ENCODE measurements at regions not wholly inside any gene's neighbourhood (a gene's known extent, or its start where the extent isn't known, plus 50 kb on each side); places are given as distances from the start of the nearest gene placed in this dataset.

DNA sequence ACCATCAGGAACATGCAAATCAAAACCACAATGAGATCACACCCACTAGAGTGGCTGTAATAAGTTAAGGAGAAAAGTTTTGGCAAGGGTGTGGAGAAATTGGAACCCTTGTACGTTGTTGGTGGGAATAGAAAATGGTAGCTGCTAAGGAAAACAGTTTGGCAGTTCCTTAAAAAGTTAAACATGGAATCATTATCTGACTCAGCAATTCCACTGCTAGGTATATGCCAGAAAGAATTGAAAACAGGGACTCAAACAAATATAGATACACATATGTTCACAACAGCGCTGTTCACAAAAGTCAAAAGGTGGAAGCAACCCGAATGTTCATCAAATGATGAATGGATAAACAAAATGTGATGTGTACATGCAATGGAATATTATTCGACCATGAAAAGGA, 138.8 kb upstream of the ATP2B2 start:
- Histone ChIP-seq H4K20me1 (ENCODE audit: insufficient read depth) (no peaks in the 10 kb centered on the region), H3K79me2 (ENCODE audit: insufficient read depth) (no peaks in the 10 kb centered on the region), H3K9me2 (no peaks in the 10 kb centered on the region), H3K9ac (no peak overlapping the region), H3K4me3 (ENCODE audit: low read depth in 2 of 2, low read length in 1 of 2) (no peak overlapping the region), H3K9me3 (no peaks in the 10 kb centered on the region), H3K4me1 (ENCODE audit: control insufficient read depth in 1 of 2, insufficient read depth in 2 of 2, low read depth in 1 of 2, low read length in 1 of 2) (no peaks in the 10 kb centered on the region), H2AFZ (ENCODE audit: low read depth) (no peak overlapping the region), H3K27ac (ENCODE audit: low read depth in 2 of 2, low read length in 1 of 2) (no peak overlapping the region), H3F3A (replicated peaks; ENCODE audit: insufficient read depth) (no peaks in the 10 kb centered on the region), H3K27me3 (ENCODE audit: insufficient read depth) (no peaks in the 10 kb centered on the region), H3K36me3 (replicated peaks in 1 of 2; ENCODE audit: control insufficient read depth in 1 of 2, insufficient read depth in 2 of 2, low read length in 1 of 2) (no peaks in the 10 kb centered on the region), H3K4me2 (no peak overlapping the region)
- ChIA-PET POLR2A (no interaction called here), CTCF (no interaction called here)
- 16% methylated on average over 4 of the region's 4 CpGs for WGBS (ENCODE audit: low lambda C conversion rate)
- DNase-seq = no peak
- TF ChIP-seq RXRA (IDR thresholded peaks at IDR 0.05; ENCODE audit: borderline replicate concordance, low read depth) (no peak), CHD2 (IDR thresholded peaks at IDR 0.05; ENCODE audit: low read length, partially characterized antibody) (no peak), EZH2phosphoT487 (IDR thresholded peaks at IDR 0.05; ENCODE audit: borderline replicate concordance, low read depth) (no peak), EP300 (IDR thresholded peaks at IDR 0.05; ENCODE audit: borderline replicate concordance in 1 of 2, low read depth in 1 of 2, low read length in 1 of 2) (no peak), JUND (IDR thresholded peaks at IDR 0.05) (no peak), MXI1 (IDR thresholded peaks at IDR 0.05; ENCODE audit: low read depth, low read length) (no peak), TEAD4 (IDR thresholded peaks at IDR 0.05; ENCODE audit: borderline replicate concordance, insufficient read depth) (no peak), POLR2AphosphoS5 (IDR thresholded peaks at IDR 0.05; ENCODE audit: low read depth, low read length) (no peak), TAF1 (IDR thresholded peaks at IDR 0.05; ENCODE audit: borderline replicate concordance, low read depth, low read length) (no peak), RCOR1 (IDR thresholded peaks at IDR 0.05; ENCODE audit: low read length) (no peak), NFIC (IDR thresholded peaks at IDR 0.05; ENCODE audit: borderline replicate concordance) (no peak)
- TF ChIP-seq, protein P1, sequence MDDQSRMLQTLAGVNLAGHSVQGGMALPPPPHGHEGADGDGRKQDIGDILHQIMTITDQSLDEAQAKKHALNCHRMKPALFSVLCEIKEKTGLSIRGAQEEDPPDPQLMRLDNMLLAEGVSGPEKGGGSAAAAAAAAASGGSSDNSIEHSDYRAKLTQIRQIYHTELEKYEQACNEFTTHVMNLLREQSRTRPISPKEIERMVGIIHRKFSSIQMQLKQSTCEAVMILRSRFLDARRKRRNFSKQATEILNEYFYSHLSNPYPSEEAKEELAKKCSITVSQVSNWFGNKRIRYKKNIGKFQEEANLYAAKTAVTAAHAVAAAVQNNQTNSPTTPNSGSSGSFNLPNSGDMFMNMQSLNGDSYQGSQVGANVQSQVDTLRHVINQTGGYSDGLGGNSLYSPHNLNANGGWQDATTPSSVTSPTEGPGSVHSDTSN (IDR thresholded peaks at IDR 0.05) = no peak
- TF ChIP-seq, protein P2, sequence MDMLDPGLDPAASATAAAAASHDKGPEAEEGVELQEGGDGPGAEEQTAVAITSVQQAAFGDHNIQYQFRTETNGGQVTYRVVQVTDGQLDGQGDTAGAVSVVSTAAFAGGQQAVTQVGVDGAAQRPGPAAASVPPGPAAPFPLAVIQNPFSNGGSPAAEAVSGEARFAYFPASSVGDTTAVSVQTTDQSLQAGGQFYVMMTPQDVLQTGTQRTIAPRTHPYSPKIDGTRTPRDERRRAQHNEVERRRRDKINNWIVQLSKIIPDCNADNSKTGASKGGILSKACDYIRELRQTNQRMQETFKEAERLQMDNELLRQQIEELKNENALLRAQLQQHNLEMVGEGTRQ (IDR thresholded peaks at IDR 0.05; ENCODE audit: borderline replicate concordance, low read depth, low read length) = no peak
- TF ChIP-seq, protein P3, sequence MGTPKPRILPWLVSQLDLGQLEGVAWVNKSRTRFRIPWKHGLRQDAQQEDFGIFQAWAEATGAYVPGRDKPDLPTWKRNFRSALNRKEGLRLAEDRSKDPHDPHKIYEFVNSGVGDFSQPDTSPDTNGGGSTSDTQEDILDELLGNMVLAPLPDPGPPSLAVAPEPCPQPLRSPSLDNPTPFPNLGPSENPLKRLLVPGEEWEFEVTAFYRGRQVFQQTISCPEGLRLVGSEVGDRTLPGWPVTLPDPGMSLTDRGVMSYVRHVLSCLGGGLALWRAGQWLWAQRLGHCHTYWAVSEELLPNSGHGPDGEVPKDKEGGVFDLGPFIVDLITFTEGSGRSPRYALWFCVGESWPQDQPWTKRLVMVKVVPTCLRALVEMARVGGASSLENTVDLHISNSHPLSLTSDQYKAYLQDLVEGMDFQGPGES (IDR thresholded peaks at IDR 0.05; ENCODE audit: low read depth, low read length) = no peak

DNA sequence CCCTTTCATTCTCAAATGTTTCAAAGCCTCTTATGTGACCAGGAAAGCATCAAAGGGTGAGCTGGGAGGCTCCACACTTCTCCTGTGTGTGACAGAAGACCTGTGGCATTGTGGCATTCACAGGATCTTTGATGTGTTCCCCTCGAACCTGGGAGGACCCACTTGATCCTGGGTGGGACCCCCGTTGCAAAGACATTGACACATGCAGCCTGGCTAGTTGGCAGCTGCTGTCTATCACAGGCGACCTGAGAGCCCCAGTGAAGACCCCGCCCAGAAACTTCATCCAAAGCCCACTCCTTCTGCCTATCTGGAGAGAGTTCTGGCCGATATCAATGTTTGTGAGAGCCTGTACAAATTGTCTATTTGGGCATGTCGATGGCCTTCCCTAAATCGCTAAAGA, 140.4 kb upstream of the ATP2B2 start:
- H3K9me2 ChIP-seq = no peaks in the 10 kb centered on the region
- no peaks in the 10 kb centered on the region for H3F3A ChIP-seq (replicated peaks; ENCODE audit: insufficient read depth)
- POLR2A ChIA-PET = no interaction called here
- no peak for DNase-seq
- WGBS (ENCODE audit: low lambda C conversion rate) = 9% methylated on average over 7 of the region's 7 CpGs
- H2AFZ ChIP-seq (ENCODE audit: low read depth) = no peak overlapping the region
- no peak overlapping the region for H3K9ac ChIP-seq
- TF ChIP-seq RAD21 (IDR thresholded peaks at IDR 0.05; ENCODE audit: low read length) = no peak
- no peaks in the 10 kb centered on the region for H3K27me3 ChIP-seq (ENCODE audit: insufficient read depth)
- no peak overlapping the region for H3K27ac ChIP-seq (ENCODE audit: low read depth in 2 of 2, low read length in 1 of 2)
- no peaks in the 10 kb centered on the region for H3K9me3 ChIP-seq
- no peaks in the 10 kb centered on the region for H4K20me1 ChIP-seq (ENCODE audit: insufficient read depth)
- H3K79me2 ChIP-seq (ENCODE audit: insufficient read depth) = no peaks in the 10 kb centered on the region
- no peaks in the 10 kb centered on the region for H3K36me3 ChIP-seq (replicated peaks in 1 of 2; ENCODE audit: control insufficient read depth in 1 of 2, insufficient read depth in 2 of 2, low read length in 1 of 2)
- CTCF ChIA-PET = no interaction called here
- H3K4me3 ChIP-seq (ENCODE audit: low read depth in 2 of 2, low read length in 1 of 2) = no peak overlapping the region
- no peak overlapping the region for H3K4me2 ChIP-seq
- no peaks in the 10 kb centered on the region for H3K4me1 ChIP-seq (ENCODE audit: control insufficient read depth in 1 of 2, insufficient read depth in 2 of 2, low read depth in 1 of 2, low read length in 1 of 2)
